GM03348 (cell line): ENCODE measurements at regions not wholly inside any gene's neighbourhood (a gene's known extent, or its start where the extent isn't known, plus 50 kb on each side); places are given as distances from the start of the nearest gene placed in this dataset.

ENCODE experiments used
- DNase-seq: peaks from one replicate; pipeline ENCODE4 v3.0.0; 2012; ENCODE audit warnings: low spot score

DNA sequence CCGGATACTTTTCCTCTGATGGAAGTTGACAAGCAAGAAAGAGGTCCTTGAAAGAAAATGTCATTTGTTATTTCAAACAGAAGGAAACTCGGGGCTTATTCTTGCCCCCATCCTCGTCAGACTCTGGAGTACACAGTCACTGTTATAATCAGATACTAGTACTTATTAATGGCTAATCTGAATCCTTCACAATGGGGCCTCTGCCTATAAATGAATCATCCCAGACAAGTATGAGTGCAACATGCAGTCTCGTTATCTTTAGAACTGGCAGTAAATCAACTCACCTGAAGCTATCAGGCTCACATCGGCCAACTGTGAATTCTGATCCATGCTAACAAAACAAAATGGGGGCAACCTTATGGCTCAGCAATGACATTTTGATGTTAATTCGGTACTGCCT, 216.7 kb downstream of the GRIN2B start:
- no peak for DNase-seq

DNA sequence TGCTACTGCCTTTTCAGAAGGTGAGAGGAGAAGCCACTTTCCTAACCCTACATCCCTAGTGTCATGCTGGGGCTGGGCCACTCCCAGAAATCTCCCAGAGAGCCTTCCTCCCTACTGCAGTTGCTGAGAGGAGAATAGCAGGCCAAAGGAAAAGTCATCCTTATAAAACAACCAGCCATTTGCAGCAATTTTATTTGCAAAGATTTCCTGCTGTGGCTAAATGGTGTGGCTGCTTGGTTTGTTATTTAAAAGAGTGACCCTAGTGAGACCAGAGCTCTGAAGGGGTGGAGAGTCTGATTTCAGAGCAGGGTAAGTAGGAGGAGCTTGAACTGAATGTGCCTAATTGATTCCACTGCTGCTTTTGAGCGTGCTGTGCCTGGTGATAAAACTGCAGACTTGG, 232.0 kb downstream of the GRIN2B start:
- DNase-seq: no peak

DNA sequence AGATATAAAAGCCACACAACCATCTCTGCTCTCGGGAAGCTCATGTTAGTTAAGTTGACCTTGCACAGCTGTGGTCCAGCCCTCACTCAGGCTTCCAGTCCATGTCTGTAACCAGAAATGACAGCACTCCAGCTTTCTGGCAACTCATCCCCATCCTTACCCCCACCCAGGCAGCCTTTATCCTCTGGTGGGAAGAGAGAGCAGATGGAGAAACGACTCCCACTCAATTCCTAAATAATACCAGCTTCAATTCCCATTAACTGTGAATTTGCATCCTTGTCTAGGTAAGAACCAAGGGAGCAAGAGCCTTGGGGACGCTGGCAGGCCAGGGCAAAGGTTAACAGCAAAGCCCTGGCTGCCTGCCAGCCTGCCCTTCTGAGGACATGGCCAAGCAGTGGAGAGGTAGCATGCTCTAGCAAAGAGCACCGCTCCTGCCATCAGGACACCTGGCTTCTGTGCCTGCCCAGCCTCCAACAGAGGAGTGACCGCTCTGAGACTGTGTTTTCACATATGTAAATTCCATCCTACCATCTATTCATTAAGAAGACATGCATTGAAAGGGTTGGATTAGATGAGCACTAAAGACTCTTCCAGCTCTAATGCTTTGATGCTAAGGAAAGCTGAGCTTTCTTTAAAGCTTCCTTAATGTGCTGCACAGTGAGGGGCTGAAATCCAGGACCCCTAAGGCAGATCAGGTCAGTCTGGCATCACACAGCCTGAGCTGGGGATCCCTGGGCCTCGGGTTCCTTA, 236.1 kb downstream of the GRIN2B start:
- DNase-seq: no peak

DNA sequence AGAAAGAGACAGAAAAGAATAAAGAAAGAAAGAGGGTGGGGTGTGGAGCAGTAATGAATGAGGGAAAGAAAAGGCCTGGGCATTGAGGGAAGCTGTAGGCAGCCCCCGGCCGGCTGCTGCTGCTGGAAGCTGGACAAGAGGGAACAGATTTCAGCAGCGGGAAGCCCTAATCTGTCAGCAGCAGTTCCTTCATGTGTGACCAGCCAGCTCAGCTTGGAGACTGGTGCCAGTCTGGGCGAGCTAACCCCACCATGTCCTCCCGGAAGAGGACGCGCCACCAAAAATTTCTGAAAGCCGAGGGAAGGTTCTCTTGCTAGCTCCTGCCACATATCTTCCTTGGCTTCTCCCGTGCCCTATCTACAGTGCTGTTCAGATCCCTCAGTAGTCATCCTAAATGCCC, 236.8 kb downstream of the GRIN2B start:
- no peak for DNase-seq

DNA sequence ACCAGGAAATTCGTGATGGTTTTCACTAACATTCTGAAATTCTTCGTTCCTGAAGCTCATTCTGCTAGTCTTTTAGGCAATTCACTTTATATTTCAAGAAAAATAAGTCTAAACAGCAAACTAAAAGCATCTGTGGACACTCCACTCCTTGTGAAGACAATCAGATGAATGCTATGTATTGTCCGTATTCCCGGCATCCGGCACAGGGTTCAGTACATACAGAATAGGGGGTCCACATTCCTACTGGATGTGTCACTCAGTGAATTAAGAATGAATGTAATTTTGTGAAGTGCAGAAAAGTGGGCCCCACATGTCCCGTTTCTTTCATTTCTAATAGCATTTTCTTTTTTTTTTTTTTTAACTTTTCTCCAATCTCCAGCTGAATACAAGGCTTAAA, 241.3 kb downstream of the GRIN2B start:
- no peak for DNase-seq

DNA sequence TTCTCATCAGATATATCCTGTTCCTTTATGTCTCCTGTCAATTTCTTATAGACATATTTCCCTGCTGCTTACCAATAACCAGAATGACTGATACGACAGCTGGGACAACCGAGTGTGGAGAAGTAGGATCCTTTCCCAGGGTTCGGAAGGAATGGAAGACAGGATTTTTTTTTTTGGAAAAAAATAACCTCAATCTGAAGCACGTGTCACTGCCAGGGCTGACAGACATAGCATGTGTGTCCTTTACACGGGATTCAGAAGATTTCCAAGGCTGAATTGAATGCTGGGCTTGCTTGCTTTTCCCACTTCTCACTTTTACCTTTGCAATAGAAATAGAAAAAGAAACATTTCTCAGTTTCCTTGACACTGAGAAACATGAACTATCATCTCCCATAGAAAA, 245.7 kb downstream of the GRIN2B start:
- no peak for DNase-seq

DNA sequence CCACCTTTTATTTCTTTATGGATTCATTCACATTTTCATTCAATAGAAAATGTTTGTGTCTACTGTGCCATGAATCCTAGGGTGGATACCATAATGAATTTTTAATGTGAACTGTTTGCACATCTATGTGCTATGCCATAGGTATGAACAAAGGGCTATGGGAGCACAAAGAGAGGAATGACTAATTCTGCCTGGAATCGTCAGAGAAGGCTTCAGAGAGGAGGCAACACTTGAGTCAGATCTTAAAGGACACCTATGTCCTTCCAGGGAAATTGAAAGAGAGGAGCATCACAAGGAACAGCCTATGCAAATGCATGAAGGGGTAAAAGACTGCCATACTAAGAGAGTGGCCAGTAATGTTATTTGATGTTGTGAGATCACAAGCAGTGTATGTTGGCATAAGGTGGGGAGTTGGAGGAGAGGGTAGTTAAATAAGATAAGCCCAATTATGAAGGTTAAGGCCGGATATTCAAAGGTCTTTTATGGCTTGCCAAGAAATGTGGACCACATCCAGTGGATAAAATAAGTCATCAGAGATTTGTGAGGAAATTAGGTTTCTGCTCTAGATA, 246.7 kb downstream of the GRIN2B start:
- DNase-seq: no peak

- no peak for DNase-seq
Measured at GRCh38 chr12:13727707-13728195, 253.7 kb downstream of the GRIN2B start.

DNA sequence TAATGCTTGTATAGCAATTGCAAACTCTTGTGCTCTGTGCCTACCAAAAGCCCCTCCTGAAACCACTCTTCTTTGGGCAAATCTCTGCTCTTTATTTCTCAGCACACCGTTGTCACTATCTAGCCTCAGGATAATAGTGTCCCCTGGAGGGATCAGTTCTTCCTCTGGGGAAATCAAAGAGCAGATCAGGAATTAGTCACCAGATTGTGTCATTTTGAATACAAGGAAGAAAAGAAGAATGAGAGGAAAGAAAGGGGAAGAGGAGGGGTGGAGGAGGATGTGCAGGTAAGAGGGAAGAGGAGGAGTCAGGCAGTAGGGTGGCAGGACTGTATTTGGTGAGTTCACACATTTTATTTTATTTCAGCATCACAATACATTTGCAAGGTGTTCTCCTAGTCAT, 256.4 kb downstream of the GRIN2B start:
- DNase-seq: no peak

GRCh38 chr12:13724136-13724535, 257.3 kb downstream of the GRIN2B start:
- DNase-seq: no peak

DNA sequence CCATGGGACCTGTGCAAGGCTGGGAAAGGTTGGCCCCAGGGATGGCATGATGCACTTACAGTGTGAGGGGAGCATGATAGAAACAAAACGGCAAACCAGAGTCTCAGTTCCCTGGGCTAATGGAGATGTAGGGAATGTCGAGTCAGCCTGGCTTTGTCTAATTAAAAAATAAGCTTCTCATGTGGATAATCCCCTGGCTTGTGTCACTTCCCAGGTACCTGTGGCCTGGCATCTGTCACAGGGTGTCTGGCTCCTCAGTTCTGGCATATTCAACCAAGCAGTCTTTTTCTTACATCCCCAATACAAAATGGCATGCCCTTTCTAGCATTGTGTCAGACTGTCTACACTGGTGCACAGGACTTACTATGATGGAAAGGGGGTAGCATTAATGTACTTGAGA, 261.4 kb downstream of the GRIN2B start:
- DNase-seq: no peak

DNA sequence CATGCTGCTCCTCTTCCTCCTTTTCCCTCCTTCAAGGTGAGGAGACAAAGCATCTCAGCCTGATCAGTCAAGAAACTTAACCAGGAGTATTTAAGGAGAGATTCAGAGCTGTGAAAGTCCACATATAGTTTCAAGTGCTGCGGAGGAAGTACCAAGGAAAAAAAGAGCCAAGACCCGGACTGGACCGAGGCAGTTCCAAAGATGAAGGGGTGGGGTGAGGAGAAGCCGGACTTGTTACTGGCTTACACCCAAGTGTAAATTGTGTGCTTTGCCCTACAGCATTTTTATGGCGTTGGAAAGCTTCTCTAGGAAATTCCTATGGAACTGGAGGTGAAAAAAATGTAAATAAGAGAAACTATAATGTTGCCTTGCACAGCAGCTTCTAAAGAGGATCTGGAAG, 263.1 kb downstream of the GRIN2B start:
- no peak for DNase-seq

DNA sequence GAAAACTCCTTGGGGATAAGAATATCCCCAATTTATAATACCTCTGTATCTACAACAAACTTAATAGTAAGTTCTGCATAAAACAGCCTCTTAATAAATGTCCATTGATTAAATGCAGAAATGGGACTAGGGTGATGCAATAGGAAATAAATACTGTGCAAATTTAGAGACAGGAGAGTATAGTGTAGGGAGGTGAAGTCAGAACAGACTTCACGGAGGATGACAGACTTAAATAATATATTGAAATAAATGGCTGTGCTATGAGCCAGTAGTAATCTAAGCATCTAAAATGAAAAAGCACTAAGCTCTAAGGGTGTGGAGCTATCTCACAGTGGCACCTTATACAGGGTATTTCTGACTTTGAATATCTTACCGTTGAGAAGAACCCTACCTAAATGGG, 265.3 kb downstream of the GRIN2B start:
- no peak for DNase-seq

DNA sequence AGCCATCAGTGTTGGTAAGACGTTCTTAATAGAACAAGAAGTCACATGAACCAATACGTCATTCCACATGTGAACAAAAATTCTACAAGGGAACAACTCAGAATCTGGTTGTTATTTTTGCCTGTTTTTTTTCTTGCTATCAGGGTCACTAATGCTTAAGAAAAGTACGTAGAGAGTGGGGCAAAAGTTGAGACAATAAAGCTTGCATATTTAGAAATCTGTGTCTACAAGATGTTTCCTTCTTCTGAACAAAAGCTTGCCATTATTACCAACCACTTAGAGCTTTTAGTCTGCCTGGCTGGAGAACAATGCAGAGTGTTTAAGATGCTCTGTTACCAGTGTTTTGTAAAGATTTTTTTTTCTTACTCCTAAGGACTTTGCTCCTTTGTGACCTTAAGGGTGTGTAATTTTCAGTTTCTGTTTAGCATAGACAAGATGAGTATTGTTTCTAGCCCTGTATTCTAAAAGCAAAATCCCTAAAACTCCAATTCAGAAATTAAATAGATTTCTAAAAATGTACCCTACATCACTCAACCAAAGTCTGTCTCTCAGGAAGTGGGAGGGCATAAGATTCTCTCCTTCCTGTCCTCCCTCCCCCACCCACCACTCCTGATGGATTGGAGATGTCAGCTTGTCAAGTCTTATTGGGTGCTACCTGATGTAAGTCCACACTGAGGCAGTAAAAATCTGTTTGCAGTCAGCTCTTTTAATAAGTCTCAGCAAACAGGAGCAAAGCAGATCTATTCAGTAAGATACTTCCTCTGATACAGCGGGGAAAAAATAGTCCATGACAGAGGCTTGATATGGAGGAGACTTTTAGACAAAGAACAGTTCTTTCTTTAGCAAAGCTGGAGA, 267.6 kb downstream of the GRIN2B start:
- no peak for DNase-seq

- no peak for DNase-seq
Measured at GRCh38 chr12:13707829-13708228, 273.6 kb downstream of the GRIN2B start.

DNA sequence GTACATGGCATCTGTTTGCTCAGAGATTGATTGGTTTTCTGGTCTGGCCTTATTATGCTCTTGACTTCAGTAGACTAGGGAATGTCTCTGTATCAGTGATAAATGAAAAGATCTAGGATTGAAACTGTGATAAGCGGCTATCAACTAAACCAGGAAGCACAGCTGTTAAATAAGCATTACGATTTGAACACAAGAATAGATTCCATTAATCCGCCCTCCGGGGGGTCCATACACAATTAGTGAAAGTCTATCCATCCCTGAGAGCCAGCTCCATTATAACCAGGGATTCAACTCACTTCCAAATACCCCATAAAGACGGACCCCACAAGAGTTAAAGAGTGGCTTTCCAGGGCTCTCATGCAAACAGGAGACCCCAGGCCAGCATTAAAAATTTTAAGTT, 279.0 kb downstream of the GRIN2B start:
- no peak for DNase-seq

- DNase-seq: no peak
Measured at GRCh38 chr12:13701502-13701901, 279.9 kb downstream of the GRIN2B start.

- no peak for DNase-seq
Measured at GRCh38 chr12:13697973-13698372, 283.4 kb downstream of the GRIN2B start.

- no peak for DNase-seq
Measured at GRCh38 chr12:13695781-13696180, 285.6 kb downstream of the GRIN2B start.

GRCh38 chr12:13692332-13692731, 289.1 kb downstream of the GRIN2B start:
- no peak for DNase-seq

GRCh38 chr12:13691598-13691997, 289.8 kb downstream of the GRIN2B start:
- no peak for DNase-seq

DNA sequence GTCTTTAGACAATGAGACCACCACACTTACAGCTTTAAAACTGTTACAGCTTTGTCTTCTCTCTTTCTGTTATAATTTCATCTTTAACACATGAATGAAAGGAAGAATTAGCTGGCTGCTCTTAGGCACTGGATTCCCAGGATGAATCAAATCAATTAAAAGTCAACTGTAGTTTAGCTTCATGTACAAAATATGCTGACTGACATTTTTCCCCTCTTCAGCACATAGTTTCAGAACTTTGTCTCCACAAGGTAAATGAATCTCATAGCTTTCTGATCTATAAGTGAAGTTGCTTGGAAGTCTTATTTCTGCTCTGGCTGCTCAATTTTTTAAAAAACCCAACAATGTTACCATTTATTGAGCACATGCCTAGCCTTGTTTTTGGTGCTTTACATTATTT, 293.8 kb downstream of the GRIN2B start:
- DNase-seq: no peak

- no peak for DNase-seq
Measured at GRCh38 chr12:13686260-13686659, 295.1 kb downstream of the GRIN2B start.
